ENCODE measurements at regions not wholly inside any gene's neighbourhood (a gene's known extent, or its start where the extent isn't known, plus 50 kb on each side); places are given as distances from the start of the nearest gene placed in this dataset.

GRCh38 chr6:94027374-94027773 lies 608.0 kb upstream of the EPHA7 start:
- in situ Hi-C loops (cut with MboI; ENCODE audit: low sequenced_read_pairs in 4 of 4), result no loop called here
- Histone ChIP-seq H3K27ac (no peak overlapping the region), H3K9me3 (no peaks in the 10 kb centered on the region), H3K4me3 (no peak overlapping the region), H3K4me1 (no peaks in the 10 kb centered on the region), H3K27me3 (no peaks in the 10 kb centered on the region), H3K36me3 (no peaks in the 10 kb centered on the region)
- ATAC-seq (no peak), DNase-seq (no peak)
- intact Hi-C loops (cut with DNase I; ENCODE audit: low total_unique reads), result no loop called here
- TF ChIP-seq CTCF (IDR thresholded peaks at IDR 0.05 in 4 of 5, conservative IDR thresholded peaks at IDR 0.05 in 1 of 5) (no peak), POLR2A (IDR thresholded peaks at IDR 0.05) (no peak)

GRCh38 chr6:94026575-94026974 lies 607.2 kb upstream of the EPHA7 start:
- no peaks in the 10 kb centered on the region for H3K27me3 ChIP-seq
- DNase-seq (no peak), ATAC-seq (no peak)
- H3K9me3 ChIP-seq, result no peaks in the 10 kb centered on the region
- intact Hi-C loops (cut with DNase I; ENCODE audit: low total_unique reads), result no loop called here
- H3K27ac ChIP-seq, result no peak overlapping the region
- H3K4me1 ChIP-seq, result no peaks in the 10 kb centered on the region
- no peaks in the 10 kb centered on the region for H3K36me3 ChIP-seq
- in situ Hi-C loops (cut with MboI; ENCODE audit: low sequenced_read_pairs in 4 of 4), result no loop called here
- no peak overlapping the region for H3K4me3 ChIP-seq
- TF ChIP-seq POLR2A (IDR thresholded peaks at IDR 0.05) (no peak), CTCF (IDR thresholded peaks at IDR 0.05 in 4 of 5, conservative IDR thresholded peaks at IDR 0.05 in 1 of 5) (no peak)

- Histone ChIP-seq H3K4me1 (no peaks in the 10 kb centered on the region), H3K9me3 (no peaks in the 10 kb centered on the region), H3K4me3 (no peak overlapping the region), H3K36me3 (no peaks in the 10 kb centered on the region), H3K27me3 (no peaks in the 10 kb centered on the region), H3K27ac (no peak overlapping the region)
- DNase-seq (no peak), ATAC-seq (no peak)
- TF ChIP-seq CTCF (IDR thresholded peaks at IDR 0.05 in 4 of 5, conservative IDR thresholded peaks at IDR 0.05 in 1 of 5), result no peak
- TF ChIP-seq POLR2A (IDR thresholded peaks at IDR 0.05), result no peak
- in situ Hi-C loops (cut with MboI; ENCODE audit: low sequenced_read_pairs in 4 of 4) (no loop called here), intact Hi-C loops (cut with DNase I; ENCODE audit: low total_unique reads) (no loop called here)
Observed at GRCh38 chr6:94005835-94006234, 586.5 kb upstream of the EPHA7 start.

- ATAC-seq, result no peak
- H3K27ac ChIP-seq, result no peak overlapping the region
- H3K9me3 ChIP-seq, result no peaks in the 10 kb centered on the region
- in situ Hi-C loops (cut with MboI; ENCODE audit: low sequenced_read_pairs in 4 of 4) (no loop called here), intact Hi-C loops (cut with DNase I; ENCODE audit: low total_unique reads) (no loop called here)
- no peaks in the 10 kb centered on the region for H3K36me3 ChIP-seq
- H3K27me3 ChIP-seq, result no peaks in the 10 kb centered on the region
- H3K4me1 ChIP-seq, result no peaks in the 10 kb centered on the region
- no peak for TF ChIP-seq CTCF (IDR thresholded peaks at IDR 0.05 in 4 of 5, conservative IDR thresholded peaks at IDR 0.05 in 1 of 5)
- no peak for TF ChIP-seq POLR2A (IDR thresholded peaks at IDR 0.05)
- H3K4me3 ChIP-seq, result no peak overlapping the region
- DNase-seq, result no peak
Observed at GRCh38 chr6:93992976-93993375, 573.6 kb upstream of the EPHA7 start.

GRCh38 chr6:93989630-93990029 lies 570.3 kb upstream of the EPHA7 start:
- Histone ChIP-seq H3K27me3 (no peaks in the 10 kb centered on the region), H3K27ac (no peak overlapping the region), H3K4me3 (no peak overlapping the region), H3K9me3 (no peaks in the 10 kb centered on the region), H3K36me3 (no peaks in the 10 kb centered on the region), H3K4me1 (no peaks in the 10 kb centered on the region)
- in situ Hi-C loops (cut with MboI; ENCODE audit: low sequenced_read_pairs in 4 of 4), result no loop called here
- ATAC-seq (no peak), DNase-seq (no peak)
- intact Hi-C loops (cut with DNase I; ENCODE audit: low total_unique reads), result no loop called here
- TF ChIP-seq POLR2A (IDR thresholded peaks at IDR 0.05) (no peak), CTCF (IDR thresholded peaks at IDR 0.05 in 4 of 5, conservative IDR thresholded peaks at IDR 0.05 in 1 of 5) (no peak)

All from gastrocnemius medialis (tissue), 4 donors.